Panc1 (cell line): ENCODE measurements at regions not wholly inside any gene's neighbourhood (a gene's known extent, or its start where the extent isn't known, plus 50 kb on each side); places are given as distances from the start of the nearest gene placed in this dataset.

Source experiments
- ATAC-seq: fragments of 200-7000 bp; cut with Tn5 transposase; 2 replicates; pipeline ENCODE4 v1.9.1; 2020; ENCODE audit warnings: mild to moderate bottlenecking, moderate library complexity
- BruUV-seq: library from RNA; stranded (reverse); fragments of 400-500 nt; replicated peaks from 2 replicates; lab custom pipeline; 2021; lab: Mats Ljungman, UMichigan
- CTCF ChIA-PET: fragments of 300-600 bp; sonication (Branson Sonifier 250); formaldehyde crosslinking; loops from one replicate; lab custom pipeline; 2022; ENCODE audit warnings: antibody characterized with exemption; lab: Charles Lee
- POLR2A ChIA-PET: fragments of 300-600 bp; sonication (Branson Sonifier 250); formaldehyde crosslinking; loops from one replicate; lab custom pipeline; 2022; ENCODE audit warnings: antibody characterized with exemption; lab: Charles Lee
- DNase-seq: peaks from one replicate; pipeline ENCODE4 v3.0.0-alpha.2; 2010; ENCODE audit warnings: low read depth, low spot score
- H3K27ac ChIP-seq: 2 replicates; pipeline ENCODE4 v1.5.1; 2011; ENCODE audit warnings: mild to moderate bottlenecking, low read length, inconsistent platforms
- H3K27me3 ChIP-seq: fragments of 200-500 bp; sonication (Bioruptor generic); 2 replicates; pipeline ENCODE4 v1.6.0; 2014; ENCODE audit warnings: low read length, inconsistent platforms; ENCODE audit not compliant: control insufficient read depth, insufficient read depth
- H3K36me3 ChIP-seq: fragments of 200-500 bp; sonication (Bioruptor generic); 2 replicates; pipeline ENCODE4 v1.5.1; 2014; ENCODE audit warnings: inconsistent platforms, mild to moderate bottlenecking, low read length, moderate library complexity; ENCODE audit not compliant: control insufficient read depth, insufficient read depth
- H3K4me1 ChIP-seq: 2 replicates; pipeline ENCODE4 v1.5.1; 2011; ENCODE audit warnings: inconsistent platforms, mild to moderate bottlenecking, low read length, moderate library complexity; ENCODE audit not compliant: control insufficient read depth, insufficient read depth
- H3K4me3 ChIP-seq, 2 experiments: 2 replicates each; pipeline ENCODE4 v1.5.1; 2011 to 2012; ENCODE audit warnings: low read depth in 2 of 2, low read length in 2 of 2, mild to moderate bottlenecking in 2 of 2, inconsistent platforms in 1 of 2, moderate library complexity in 1 of 2
- H3K9me3 ChIP-seq: fragments of 200-500 bp; sonication (Bioruptor generic); 2 replicates; pipeline ENCODE4 v1.5.1; 2014; ENCODE audit warnings: low read depth, mild to moderate bottlenecking, inconsistent platforms, low read length, moderate library complexity; ENCODE audit not compliant: control insufficient read depth, insufficient read depth
- POLR2AphosphoS5 ChIP-seq: IDR thresholded peaks from 2 replicates; pipeline ENCODE4 v1.6.1; 2012; ENCODE audit warnings: mild to moderate bottlenecking, low read depth, low read length, moderate library complexity
- SIN3A ChIP-seq: IDR thresholded peaks from 2 replicates; pipeline ENCODE4 v1.6.1; 2012; ENCODE audit warnings: low read depth, mild to moderate bottlenecking, low read length, moderate library complexity, borderline replicate concordance; ENCODE audit not compliant: insufficient read depth
- TCF7L2 ChIP-seq: IDR thresholded peaks from 2 replicates; pipeline ENCODE4 v1.6.1; 2011; ENCODE audit warnings: mild to moderate bottlenecking, low read depth, low read length, inconsistent platforms
- in situ Hi-C: cut with HindIII; loops from 2 replicates; pipeline ENCODE4 v1.10.0; 2016; ENCODE audit warnings: low sequenced_read_pairs, low pct_unique_long_range_greater_than_20kb
- intact Hi-C: fragments of 100-400 bp; cut with micrococcal nuclease; formaldehyde crosslinking; loops from one replicate; pipeline ENCODE4 v1.10.0; 2022; ENCODE audit not compliant: unreplicated experiment
- TF ChIP-seq, protein P1 (sequence below): fragments of 450-650 bp; IDR thresholded peaks from 2 replicates; pipeline ENCODE4 v1.5.1; 2017; ENCODE audit warnings: mild to moderate bottlenecking
- TF ChIP-seq, protein P2 (sequence below), 2 experiments: IDR thresholded peaks; 2 replicates each; pipeline ENCODE4 v1.6.1; 2011 to 2012; ENCODE audit warnings: low read depth in 2 of 2, control low read depth in 1 of 2, low read length in 1 of 2, mild to moderate bottlenecking in 1 of 2, moderate library complexity in 1 of 2; ENCODE audit not compliant: insufficient read depth in 1 of 2

DNA sequence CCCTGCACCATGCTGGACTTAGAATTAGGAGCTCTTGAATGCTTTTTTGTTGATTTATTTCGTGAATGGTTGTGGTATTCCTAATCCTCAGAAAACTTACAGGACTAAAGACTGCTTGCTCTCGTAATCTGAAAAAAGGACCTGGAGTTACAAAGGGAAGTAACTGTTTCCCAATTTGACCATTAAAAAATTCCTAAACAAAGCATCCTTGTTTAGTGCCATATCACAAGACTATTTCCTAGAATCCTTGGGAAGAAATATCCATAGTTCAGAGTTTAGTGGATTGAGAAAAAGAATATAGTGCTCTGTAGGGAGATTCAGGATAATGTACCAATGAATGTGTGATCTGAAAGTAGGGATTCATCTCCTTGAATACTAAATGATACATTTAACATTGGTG is 186.8 kb downstream of the NDFIP2 start:
- intact Hi-C loops (no loop called here), in situ Hi-C loops (no loop called here)
- Histone ChIP-seq H3K9me3 (no peaks in the 10 kb centered on the region), H3K4me1 (no peaks in the 10 kb centered on the region), H3K27ac (no peak overlapping the region), H3K4me3 (no peak overlapping the region), H3K36me3 (no peaks in the 10 kb centered on the region), H3K27me3 (no peaks in the 10 kb centered on the region)
- DNase-seq: no peak
- ChIA-PET CTCF (no interaction called here), POLR2A (no interaction called here)
- TF ChIP-seq, protein P1, sequence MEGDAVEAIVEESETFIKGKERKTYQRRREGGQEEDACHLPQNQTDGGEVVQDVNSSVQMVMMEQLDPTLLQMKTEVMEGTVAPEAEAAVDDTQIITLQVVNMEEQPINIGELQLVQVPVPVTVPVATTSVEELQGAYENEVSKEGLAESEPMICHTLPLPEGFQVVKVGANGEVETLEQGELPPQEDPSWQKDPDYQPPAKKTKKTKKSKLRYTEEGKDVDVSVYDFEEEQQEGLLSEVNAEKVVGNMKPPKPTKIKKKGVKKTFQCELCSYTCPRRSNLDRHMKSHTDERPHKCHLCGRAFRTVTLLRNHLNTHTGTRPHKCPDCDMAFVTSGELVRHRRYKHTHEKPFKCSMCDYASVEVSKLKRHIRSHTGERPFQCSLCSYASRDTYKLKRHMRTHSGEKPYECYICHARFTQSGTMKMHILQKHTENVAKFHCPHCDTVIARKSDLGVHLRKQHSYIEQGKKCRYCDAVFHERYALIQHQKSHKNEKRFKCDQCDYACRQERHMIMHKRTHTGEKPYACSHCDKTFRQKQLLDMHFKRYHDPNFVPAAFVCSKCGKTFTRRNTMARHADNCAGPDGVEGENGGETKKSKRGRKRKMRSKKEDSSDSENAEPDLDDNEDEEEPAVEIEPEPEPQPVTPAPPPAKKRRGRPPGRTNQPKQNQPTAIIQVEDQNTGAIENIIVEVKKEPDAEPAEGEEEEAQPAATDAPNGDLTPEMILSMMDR: no peak
- TF ChIP-seq POLR2AphosphoS5 (no peak), SIN3A (no peak), TCF7L2 (no peak)
- TF ChIP-seq, protein P2, sequence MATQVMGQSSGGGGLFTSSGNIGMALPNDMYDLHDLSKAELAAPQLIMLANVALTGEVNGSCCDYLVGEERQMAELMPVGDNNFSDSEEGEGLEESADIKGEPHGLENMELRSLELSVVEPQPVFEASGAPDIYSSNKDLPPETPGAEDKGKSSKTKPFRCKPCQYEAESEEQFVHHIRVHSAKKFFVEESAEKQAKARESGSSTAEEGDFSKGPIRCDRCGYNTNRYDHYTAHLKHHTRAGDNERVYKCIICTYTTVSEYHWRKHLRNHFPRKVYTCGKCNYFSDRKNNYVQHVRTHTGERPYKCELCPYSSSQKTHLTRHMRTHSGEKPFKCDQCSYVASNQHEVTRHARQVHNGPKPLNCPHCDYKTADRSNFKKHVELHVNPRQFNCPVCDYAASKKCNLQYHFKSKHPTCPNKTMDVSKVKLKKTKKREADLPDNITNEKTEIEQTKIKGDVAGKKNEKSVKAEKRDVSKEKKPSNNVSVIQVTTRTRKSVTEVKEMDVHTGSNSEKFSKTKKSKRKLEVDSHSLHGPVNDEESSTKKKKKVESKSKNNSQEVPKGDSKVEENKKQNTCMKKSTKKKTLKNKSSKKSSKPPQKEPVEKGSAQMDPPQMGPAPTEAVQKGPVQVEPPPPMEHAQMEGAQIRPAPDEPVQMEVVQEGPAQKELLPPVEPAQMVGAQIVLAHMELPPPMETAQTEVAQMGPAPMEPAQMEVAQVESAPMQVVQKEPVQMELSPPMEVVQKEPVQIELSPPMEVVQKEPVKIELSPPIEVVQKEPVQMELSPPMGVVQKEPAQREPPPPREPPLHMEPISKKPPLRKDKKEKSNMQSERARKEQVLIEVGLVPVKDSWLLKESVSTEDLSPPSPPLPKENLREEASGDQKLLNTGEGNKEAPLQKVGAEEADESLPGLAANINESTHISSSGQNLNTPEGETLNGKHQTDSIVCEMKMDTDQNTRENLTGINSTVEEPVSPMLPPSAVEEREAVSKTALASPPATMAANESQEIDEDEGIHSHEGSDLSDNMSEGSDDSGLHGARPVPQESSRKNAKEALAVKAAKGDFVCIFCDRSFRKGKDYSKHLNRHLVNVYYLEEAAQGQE (IDR thresholded peaks at IDR 0.05; ENCODE audit: insufficient read depth in 1 of 2, low read depth in 2 of 2, low read length in 1 of 2): no peak
- BruUV-seq: no TSS peak
- no peak for ATAC-seq

DNA sequence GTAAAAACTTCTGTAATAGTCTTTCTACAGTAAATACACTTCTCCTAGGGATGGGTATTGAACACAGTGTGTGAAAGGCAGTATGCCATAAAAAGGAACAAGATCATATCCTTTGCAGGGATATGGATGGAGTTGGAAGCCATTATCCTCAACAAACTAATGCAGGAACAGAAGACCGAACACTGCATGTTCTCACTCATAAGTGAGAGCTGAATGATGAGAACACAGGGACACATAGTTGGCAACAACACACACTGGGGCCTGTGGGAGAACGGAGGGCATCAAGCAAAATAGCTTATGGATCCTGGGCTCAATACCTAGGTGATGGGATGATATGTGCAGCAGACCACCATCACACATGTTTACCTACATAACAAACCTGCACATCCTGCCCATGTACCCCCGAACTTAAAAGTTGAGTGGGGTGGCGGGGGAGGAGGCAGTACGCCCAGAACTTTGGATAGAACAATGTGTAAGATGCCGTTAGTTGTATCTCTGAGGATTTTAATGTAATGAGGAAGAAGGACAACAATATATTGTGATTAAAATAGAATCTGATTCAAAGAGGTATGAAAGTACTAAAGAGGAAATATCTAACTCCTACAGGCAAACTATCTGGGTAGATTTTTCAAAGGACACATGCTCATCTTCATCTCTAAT is 183.2 kb downstream of the NDFIP2 start:
- BruUV-seq: no TSS peak
- no peaks in the 10 kb centered on the region for H3K4me1 ChIP-seq
- intact Hi-C loops: no loop called here

More for the DNA sequence above, 183.2 kb downstream of the NDFIP2 start:
- no peak overlapping the region for H3K4me3 ChIP-seq
- TF ChIP-seq TCF7L2: no peak
- no peak for TF ChIP-seq SIN3A
- TF ChIP-seq, protein P2 (IDR thresholded peaks at IDR 0.05; ENCODE audit: insufficient read depth in 1 of 2, low read depth in 2 of 2, low read length in 1 of 2): no peak
- TF ChIP-seq, protein P1: no peak
- TF ChIP-seq POLR2AphosphoS5: no peak
- CTCF ChIA-PET: no interaction called here
- DNase-seq (no peak), ATAC-seq (no peak)
- H3K27me3 ChIP-seq: no peaks in the 10 kb centered on the region
- POLR2A ChIA-PET: no interaction called here
- no peak overlapping the region for H3K27ac ChIP-seq
- H3K36me3 ChIP-seq: no peaks in the 10 kb centered on the region
- no peaks in the 10 kb centered on the region for H3K9me3 ChIP-seq
- in situ Hi-C loops: no loop called here
